ENCODE measurements at regions not wholly inside any gene's neighbourhood (a gene's known extent, or its start where the extent isn't known, plus 50 kb on each side); places are given as distances from the start of the nearest gene placed in this dataset.

GRCh38 chr14:55942826-55943225 is 175.4 kb upstream of the PELI2 start:
- no peak for TF ChIP-seq RARB (CRISPR knock-in tag; IDR thresholded peaks at IDR 0.05)
- no peak for TF ChIP-seq SNAI2 (CRISPR knock-in tag; IDR thresholded peaks at IDR 0.05)
- TF ChIP-seq CSDC2 (CRISPR knock-in tag; IDR thresholded peaks at IDR 0.05), result no peak
- TF ChIP-seq CREB5 (CRISPR knock-in tag; IDR thresholded peaks at IDR 0.05; ENCODE audit: low read depth), result no peak
- no peak for TF ChIP-seq ZFP30 (CRISPR knock-in tag; IDR thresholded peaks at IDR 0.05)
- no peak for TF ChIP-seq OSR1 (CRISPR knock-in tag; IDR thresholded peaks at IDR 0.05)
- TF ChIP-seq ZNF565 (CRISPR knock-in tag; conservative IDR thresholded peaks at IDR 0.05; ENCODE audit: low read depth), result no peak
- no peak for TF ChIP-seq GLIS3 (CRISPR knock-in tag; IDR thresholded peaks at IDR 0.05)
- no peak for TF ChIP-seq PPARA (CRISPR knock-in tag; IDR thresholded peaks at IDR 0.05; ENCODE audit: borderline replicate concordance)
- TF ChIP-seq ESRRG (CRISPR knock-in tag; IDR thresholded peaks at IDR 0.05), result no peak
- TF ChIP-seq CSRNP3 (CRISPR knock-in tag; IDR thresholded peaks at IDR 0.05), result no peak
- no peak for TF ChIP-seq TSHZ2 (CRISPR knock-in tag; IDR thresholded peaks at IDR 0.05)
- no peak for TF ChIP-seq ISL1 (CRISPR knock-in tag; IDR thresholded peaks at IDR 0.05)

Data from SK-N-SH treated with all-trans-retinoic acid at 6 μM for 48 hours (cell line).